A549 (cell line): ENCODE measurements at regions not wholly inside any gene's neighbourhood (a gene's known extent, or its start where the extent isn't known, plus 50 kb on each side); places are given as distances from the start of the nearest gene placed in this dataset.

ENCODE experiments used
- JUN ChIP-seq, 2 experiments: fragments of >200 bp; sonication (Bioruptor Twin); formaldehyde crosslinking; IDR thresholded peaks; 2 replicates in 1 of 2; 3 replicates in 1 of 2; pipeline ENCODE4 v1.6.1; 2016 to 2017
- TF ChIP-seq, protein P1 (sequence below): fragments of >200 bp; sonication (Bioruptor Twin); formaldehyde crosslinking; IDR thresholded peaks from 3 replicates; pipeline ENCODE4 v1.5.1; 2016

DNA sequence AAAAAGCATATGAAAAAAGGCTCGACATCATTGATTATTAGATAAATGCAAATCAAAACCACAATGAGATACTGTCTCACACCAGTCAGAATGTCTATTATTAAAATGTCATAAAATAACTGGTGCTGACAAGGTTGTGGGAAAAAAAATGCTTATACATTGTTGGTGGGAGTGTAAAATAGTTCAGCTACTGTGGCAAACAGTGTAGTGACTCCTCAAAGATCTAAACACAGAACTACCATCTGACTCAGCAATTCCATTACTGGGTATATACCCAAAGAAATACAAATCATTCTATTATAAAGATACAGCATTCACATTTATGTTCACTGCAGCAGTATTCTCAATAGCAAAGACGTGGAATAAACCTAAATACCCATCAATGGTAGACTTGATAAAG lies 412.1 kb downstream of the CENPC start:
- TF ChIP-seq, protein P1, sequence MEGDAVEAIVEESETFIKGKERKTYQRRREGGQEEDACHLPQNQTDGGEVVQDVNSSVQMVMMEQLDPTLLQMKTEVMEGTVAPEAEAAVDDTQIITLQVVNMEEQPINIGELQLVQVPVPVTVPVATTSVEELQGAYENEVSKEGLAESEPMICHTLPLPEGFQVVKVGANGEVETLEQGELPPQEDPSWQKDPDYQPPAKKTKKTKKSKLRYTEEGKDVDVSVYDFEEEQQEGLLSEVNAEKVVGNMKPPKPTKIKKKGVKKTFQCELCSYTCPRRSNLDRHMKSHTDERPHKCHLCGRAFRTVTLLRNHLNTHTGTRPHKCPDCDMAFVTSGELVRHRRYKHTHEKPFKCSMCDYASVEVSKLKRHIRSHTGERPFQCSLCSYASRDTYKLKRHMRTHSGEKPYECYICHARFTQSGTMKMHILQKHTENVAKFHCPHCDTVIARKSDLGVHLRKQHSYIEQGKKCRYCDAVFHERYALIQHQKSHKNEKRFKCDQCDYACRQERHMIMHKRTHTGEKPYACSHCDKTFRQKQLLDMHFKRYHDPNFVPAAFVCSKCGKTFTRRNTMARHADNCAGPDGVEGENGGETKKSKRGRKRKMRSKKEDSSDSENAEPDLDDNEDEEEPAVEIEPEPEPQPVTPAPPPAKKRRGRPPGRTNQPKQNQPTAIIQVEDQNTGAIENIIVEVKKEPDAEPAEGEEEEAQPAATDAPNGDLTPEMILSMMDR = no peak
- TF ChIP-seq JUN (IDR thresholded peaks at IDR 0.05) = no peak
